GM12878 (cell line): ENCODE measurements at regions not wholly inside any gene's neighbourhood (a gene's known extent, or its start where the extent isn't known, plus 50 kb on each side); places are given as distances from the start of the nearest gene placed in this dataset.

ENCODE experiments used
- ATAC-seq: fragments of 200-7000 bp; cut with Tn5 transposase; 3 replicates; pipeline ENCODE4 v1.9.1; 2020; ENCODE audit warnings: mild to moderate bottlenecking, moderate library complexity
- BruUV-seq: library from RNA; stranded (reverse); fragments of 400-500 nt; replicated peaks from 2 replicates; lab custom pipeline; 2021; lab: Mats Ljungman, UMichigan
- CTCF ChIA-PET: fragments of 300-600 bp; sonication (Branson Sonifier 250); formaldehyde crosslinking; extraction: SDS; loops from one replicate; lab custom pipeline; 2021; ENCODE audit warnings: inconsistent platforms; lab: Yijun Ruan, JAX
- POLR2A ChIA-PET: fragments of 350-600 bp; formaldehyde crosslinking; extraction: SDS; loops from one replicate; lab custom pipeline; 2021; ENCODE audit warnings: inconsistent platforms; lab: Charles Lee
- RAD21 ChIA-PET: fragments of 300-600 bp; sonication (Branson Sonifier 250); formaldehyde crosslinking; loops from one replicate; lab custom pipeline; 2023; ENCODE audit warnings: antibody characterized with exemption; ENCODE audit not compliant: unreplicated experiment; lab: Charles Lee
- SMC1A ChIA-PET: fragments of 300-600 bp; sonication (Branson Sonifier 250); formaldehyde crosslinking; loops from one replicate; lab custom pipeline; 2023; ENCODE audit not compliant: unreplicated experiment, uncharacterized antibody; lab: Charles Lee
- DNase-seq: peaks from one replicate; pipeline ENCODE4 v3.0.0-alpha.2; 2011; ENCODE audit warnings: low read depth, low spot score
- FAIRE-seq: peaks from 3 replicates; lab custom pipeline; 2011; peaks lifted over from hg19 to GRCh38; lab: Jason Lieb, UNC
- H2AFZ ChIP-seq: 2 replicates; pipeline ENCODE4 v1.6.0; 2011; ENCODE audit warnings: low read depth, low read length, control low read depth; ENCODE audit not compliant: control insufficient read depth
- H3K27ac ChIP-seq: 2 replicates; pipeline ENCODE4 v1.5.1; 2011; ENCODE audit warnings: control low read depth; ENCODE audit not compliant: control insufficient read depth, insufficient read depth
- H3K27me3 ChIP-seq, 2 experiments: replicated peaks in 1 of 2; 2 replicates each; pipeline versions ENCODE4 v1.6.0 to v1.6.1; 2011; ENCODE audit warnings: low read length in 1 of 2; ENCODE audit not compliant: control insufficient read depth in 2 of 2, insufficient read depth in 2 of 2
- H3K36me3 ChIP-seq, 2 experiments: 2 replicates each; pipeline ENCODE4 v1.5.1; 2011; ENCODE audit warnings: low read length in 1 of 2; ENCODE audit not compliant: control insufficient read depth in 2 of 2, insufficient read depth in 2 of 2
- H3K4me1 ChIP-seq: 2 replicates; pipeline ENCODE4 v1.6.1; 2011; ENCODE audit warnings: mild to moderate bottlenecking, low read length, moderate library complexity, mixed read lengths; ENCODE audit not compliant: control insufficient read depth, insufficient read depth
- H3K4me2 ChIP-seq: 2 replicates; pipeline ENCODE4 v1.6.0; 2011; ENCODE audit warnings: control low read depth; ENCODE audit not compliant: control insufficient read depth, insufficient read depth
- H3K4me3 ChIP-seq: fragments of 200-600 bp; sonication (generic); 2 replicates; pipeline ENCODE4 v1.5.1; 2016
- H3K79me2 ChIP-seq: 2 replicates; pipeline ENCODE4 v1.6.0; 2011; ENCODE audit warnings: low read length; ENCODE audit not compliant: control insufficient read depth, insufficient read depth
- H3K9ac ChIP-seq: 2 replicates; pipeline ENCODE4 v1.8.0; 2011; ENCODE audit warnings: low read length, control low read depth, mixed read lengths; ENCODE audit not compliant: control insufficient read depth, insufficient read depth
- H3K9me3 ChIP-seq: replicated peaks from 3 replicates; pipeline ENCODE4 v1.5.1; 2011; ENCODE audit warnings: mild to moderate bottlenecking, low read length; ENCODE audit not compliant: control insufficient read depth, insufficient read depth
- H4K20me1 ChIP-seq: 2 replicates; pipeline ENCODE4 v1.6.0; 2011; ENCODE audit not compliant: control insufficient read depth, insufficient read depth
- BRCA1 ChIP-seq: IDR thresholded peaks from 2 replicates; pipeline ENCODE4 v1.6.1; 2011; ENCODE audit warnings: low read depth, low read length, improper control_type of control experiment
- EP300 ChIP-seq, 2 experiments: fragments of 150-350 bp in 1 of 2; IDR thresholded peaks; 2 replicates each; pipeline ENCODE4 v1.6.1; 2011 to 2012; ENCODE audit warnings: low read depth in 2 of 2, low read length in 2 of 2, borderline replicate concordance in 1 of 2, improper control_type of control experiment in 1 of 2, inconsistent platforms in 1 of 2; ENCODE audit not compliant: control insufficient read depth in 1 of 2
- FOS ChIP-seq: IDR thresholded peaks from 3 replicates; pipeline ENCODE4 v1.6.1; 2011; ENCODE audit warnings: borderline replicate concordance; ENCODE audit not compliant: insufficient read length; ENCODE audit errors: extremely low read depth
- PAX8 ChIP-seq: fragments of 450-650 bp; IDR thresholded peaks from 2 replicates; pipeline ENCODE4 v1.6.1; 2017; ENCODE audit warnings: mild to moderate bottlenecking, moderate library complexity
- SRF ChIP-seq, 2 experiments: IDR thresholded peaks; 2 replicates each; pipeline ENCODE4 v1.6.1; 2011; ENCODE audit warnings: low read depth in 2 of 2, low read length in 2 of 2, mild to moderate bottlenecking in 1 of 2, moderate library complexity in 1 of 2
- STAT3 ChIP-seq: IDR thresholded peaks from 2 replicates; pipeline ENCODE4 v1.6.1; 2011; ENCODE audit warnings: low read depth, low read length, improper control_type of control experiment
- ZNF24 ChIP-seq: fragments of 450-650 bp; IDR thresholded peaks from 2 replicates; pipeline ENCODE4 v1.6.1; 2017; ENCODE audit warnings: antibody characterized with exemption, mild to moderate bottlenecking
- ZSCAN29 ChIP-seq: fragments of 450-650 bp; IDR thresholded peaks from 2 replicates; pipeline ENCODE4 v1.6.1; 2017; ENCODE audit warnings: mild to moderate bottlenecking, moderate library complexity
- WGBS: methylation state at CpG from one replicate; pipeline ENCODE4 v1.1.6; 2016; ENCODE audit warnings: low lambda C conversion rate; ENCODE audit not compliant: insufficient replicate concordance, insufficient coverage; ENCODE audit errors: missing lambda C conversion rate; 5-methylcytosine and 5-hydroxymethylcytosine counted together
- in situ Hi-C: fragments of 300-500 bp; cut with MboI; formaldehyde crosslinking; loops from 9 replicates; pipeline ENCODE4 v1.14.3; 2018; ENCODE audit warnings: mixed read lengths
- intact Hi-C: fragments of 100-400 bp; cut with micrococcal nuclease; formaldehyde crosslinking; loops from one replicate; pipeline ENCODE4 v1.14.2; 2022; ENCODE audit not compliant: unreplicated experiment
- TF ChIP-seq, protein P1 (sequence below): fragments of 450-650 bp; IDR thresholded peaks from 2 replicates; pipeline ENCODE4 v1.6.1; 2017; ENCODE audit warnings: mild to moderate bottlenecking, low read depth, inconsistent platforms; ENCODE audit not compliant: poor library complexity, severe bottlenecking
- TF ChIP-seq, protein P2 (sequence below): fragments of 450-650 bp; IDR thresholded peaks from 2 replicates; pipeline ENCODE4 v1.6.1; 2017; ENCODE audit warnings: mild to moderate bottlenecking, moderate library complexity
- TF ChIP-seq, protein P3 (sequence below): fragments of 150-350 bp; IDR thresholded peaks from 2 replicates; pipeline ENCODE4 v1.6.1; 2014; ENCODE audit warnings: mild to moderate bottlenecking, low read depth, low read length

DNA sequence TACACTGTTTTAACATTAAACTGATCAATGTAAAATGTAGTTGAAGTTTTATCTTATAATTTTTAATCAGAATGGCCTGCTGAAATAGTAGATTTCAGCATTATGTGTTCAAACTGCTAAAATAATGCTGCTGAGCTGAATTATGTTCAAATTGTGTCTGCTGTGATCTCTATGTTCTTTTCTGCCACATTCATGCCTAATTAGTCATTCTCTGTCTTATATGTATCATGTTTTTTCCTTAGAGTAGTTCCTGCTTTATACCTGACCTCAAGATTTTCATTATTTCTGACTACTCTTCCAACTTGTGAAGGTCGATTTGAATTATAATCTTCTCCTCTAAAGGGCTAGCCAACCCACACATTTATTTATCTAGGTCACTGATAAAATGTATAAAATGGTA lies 476.7 kb upstream of the EPHA7 start:
- Histone ChIP-seq H3K27ac (no peak overlapping the region), H3K4me1 (no peaks in the 10 kb centered on the region)

More for the DNA sequence above, 476.7 kb upstream of the EPHA7 start:
- Histone ChIP-seq H3K27me3 (no peaks in the 10 kb centered on the region), H3K79me2 (no peaks in the 10 kb centered on the region), H3K9ac (no peak overlapping the region), H2AFZ (no peak overlapping the region), H3K36me3 (no peaks in the 10 kb centered on the region), H3K4me2 (no peak overlapping the region), H3K4me3 (no peak overlapping the region), H4K20me1 (no peaks in the 10 kb centered on the region), H3K9me3 (no peaks in the 10 kb centered on the region)
- ATAC-seq (no peak), FAIRE-seq (no peak), DNase-seq (no peak)
- ChIA-PET POLR2A (no interaction called here), SMC1A (interaction anchor here (0.6 kb wide), 1 partner anchor 40 kb away, joined by 3 read pairs; no protein-coding TSS in a partner anchor), CTCF (no interaction called here), RAD21 (no interaction called here)
- intact Hi-C loops: no loop called here
- no TSS peak for BruUV-seq
- no peak for TF ChIP-seq EP300 (IDR thresholded peaks at IDR 0.05; ENCODE audit: borderline replicate concordance in 1 of 2, control insufficient read depth in 1 of 2, low read depth in 2 of 2, low read length in 2 of 2)
- TF ChIP-seq, protein P1, sequence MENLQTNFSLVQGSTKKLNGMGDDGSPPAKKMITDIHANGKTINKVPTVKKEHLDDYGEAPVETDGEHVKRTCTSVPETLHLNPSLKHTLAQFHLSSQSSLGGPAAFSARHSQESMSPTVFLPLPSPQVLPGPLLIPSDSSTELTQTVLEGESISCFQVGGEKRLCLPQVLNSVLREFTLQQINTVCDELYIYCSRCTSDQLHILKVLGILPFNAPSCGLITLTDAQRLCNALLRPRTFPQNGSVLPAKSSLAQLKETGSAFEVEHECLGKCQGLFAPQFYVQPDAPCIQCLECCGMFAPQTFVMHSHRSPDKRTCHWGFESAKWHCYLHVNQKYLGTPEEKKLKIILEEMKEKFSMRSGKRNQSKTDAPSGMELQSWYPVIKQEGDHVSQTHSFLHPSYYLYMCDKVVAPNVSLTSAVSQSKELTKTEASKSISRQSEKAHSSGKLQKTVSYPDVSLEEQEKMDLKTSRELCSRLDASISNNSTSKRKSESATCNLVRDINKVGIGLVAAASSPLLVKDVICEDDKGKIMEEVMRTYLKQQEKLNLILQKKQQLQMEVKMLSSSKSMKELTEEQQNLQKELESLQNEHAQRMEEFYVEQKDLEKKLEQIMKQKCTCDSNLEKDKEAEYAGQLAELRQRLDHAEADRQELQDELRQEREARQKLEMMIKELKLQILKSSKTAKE: no peak
- TF ChIP-seq, protein P2, sequence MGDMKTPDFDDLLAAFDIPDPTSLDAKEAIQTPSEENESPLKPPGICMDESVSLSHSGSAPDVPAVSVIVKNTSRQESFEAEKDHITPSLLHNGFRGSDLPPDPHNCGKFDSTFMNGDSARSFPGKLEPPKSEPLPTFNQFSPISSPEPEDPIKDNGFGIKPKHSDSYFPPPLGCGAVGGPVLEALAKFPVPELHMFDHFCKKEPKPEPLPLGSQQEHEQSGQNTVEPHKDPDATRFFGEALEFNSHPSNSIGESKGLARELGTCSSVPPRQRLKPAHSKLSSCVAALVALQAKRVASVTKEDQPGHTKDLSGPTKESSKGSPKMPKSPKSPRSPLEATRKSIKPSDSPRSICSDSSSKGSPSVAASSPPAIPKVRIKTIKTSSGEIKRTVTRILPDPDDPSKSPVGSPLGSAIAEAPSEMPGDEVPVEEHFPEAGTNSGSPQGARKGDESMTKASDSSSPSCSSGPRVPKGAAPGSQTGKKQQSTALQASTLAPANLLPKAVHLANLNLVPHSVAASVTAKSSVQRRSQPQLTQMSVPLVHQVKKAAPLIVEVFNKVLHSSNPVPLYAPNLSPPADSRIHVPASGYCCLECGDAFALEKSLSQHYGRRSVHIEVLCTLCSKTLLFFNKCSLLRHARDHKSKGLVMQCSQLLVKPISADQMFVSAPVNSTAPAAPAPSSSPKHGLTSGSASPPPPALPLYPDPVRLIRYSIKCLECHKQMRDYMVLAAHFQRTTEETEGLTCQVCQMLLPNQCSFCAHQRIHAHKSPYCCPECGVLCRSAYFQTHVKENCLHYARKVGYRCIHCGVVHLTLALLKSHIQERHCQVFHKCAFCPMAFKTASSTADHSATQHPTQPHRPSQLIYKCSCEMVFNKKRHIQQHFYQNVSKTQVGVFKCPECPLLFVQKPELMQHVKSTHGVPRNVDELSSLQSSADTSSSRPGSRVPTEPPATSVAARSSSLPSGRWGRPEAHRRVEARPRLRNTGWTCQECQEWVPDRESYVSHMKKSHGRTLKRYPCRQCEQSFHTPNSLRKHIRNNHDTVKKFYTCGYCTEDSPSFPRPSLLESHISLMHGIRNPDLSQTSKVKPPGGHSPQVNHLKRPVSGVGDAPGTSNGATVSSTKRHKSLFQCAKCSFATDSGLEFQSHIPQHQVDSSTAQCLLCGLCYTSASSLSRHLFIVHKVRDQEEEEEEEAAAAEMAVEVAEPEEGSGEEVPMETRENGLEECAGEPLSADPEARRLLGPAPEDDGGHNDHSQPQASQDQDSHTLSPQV: no peak
- no peak for TF ChIP-seq SRF (IDR thresholded peaks at IDR 0.05; ENCODE audit: low read depth in 2 of 2, low read length in 2 of 2)
- no peak for TF ChIP-seq FOS
- no peak for TF ChIP-seq BRCA1
- TF ChIP-seq, protein P3, sequence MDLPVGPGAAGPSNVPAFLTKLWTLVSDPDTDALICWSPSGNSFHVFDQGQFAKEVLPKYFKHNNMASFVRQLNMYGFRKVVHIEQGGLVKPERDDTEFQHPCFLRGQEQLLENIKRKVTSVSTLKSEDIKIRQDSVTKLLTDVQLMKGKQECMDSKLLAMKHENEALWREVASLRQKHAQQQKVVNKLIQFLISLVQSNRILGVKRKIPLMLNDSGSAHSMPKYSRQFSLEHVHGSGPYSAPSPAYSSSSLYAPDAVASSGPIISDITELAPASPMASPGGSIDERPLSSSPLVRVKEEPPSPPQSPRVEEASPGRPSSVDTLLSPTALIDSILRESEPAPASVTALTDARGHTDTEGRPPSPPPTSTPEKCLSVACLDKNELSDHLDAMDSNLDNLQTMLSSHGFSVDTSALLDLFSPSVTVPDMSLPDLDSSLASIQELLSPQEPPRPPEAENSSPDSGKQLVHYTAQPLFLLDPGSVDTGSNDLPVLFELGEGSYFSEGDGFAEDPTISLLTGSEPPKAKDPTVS: no peak
- TF ChIP-seq ZSCAN29: no peak
- no peak for TF ChIP-seq PAX8
- TF ChIP-seq STAT3: no peak
- no peak for TF ChIP-seq ZNF24
- WGBS: 0% methylated on average over 1 of the region's 1 CpG
- in situ Hi-C loops: no loop called here
